ENCODE measurements at regions not wholly inside any gene's neighbourhood (a gene's known extent, or its start where the extent isn't known, plus 50 kb on each side); places are given as distances from the start of the nearest gene placed in this dataset.

DNA sequence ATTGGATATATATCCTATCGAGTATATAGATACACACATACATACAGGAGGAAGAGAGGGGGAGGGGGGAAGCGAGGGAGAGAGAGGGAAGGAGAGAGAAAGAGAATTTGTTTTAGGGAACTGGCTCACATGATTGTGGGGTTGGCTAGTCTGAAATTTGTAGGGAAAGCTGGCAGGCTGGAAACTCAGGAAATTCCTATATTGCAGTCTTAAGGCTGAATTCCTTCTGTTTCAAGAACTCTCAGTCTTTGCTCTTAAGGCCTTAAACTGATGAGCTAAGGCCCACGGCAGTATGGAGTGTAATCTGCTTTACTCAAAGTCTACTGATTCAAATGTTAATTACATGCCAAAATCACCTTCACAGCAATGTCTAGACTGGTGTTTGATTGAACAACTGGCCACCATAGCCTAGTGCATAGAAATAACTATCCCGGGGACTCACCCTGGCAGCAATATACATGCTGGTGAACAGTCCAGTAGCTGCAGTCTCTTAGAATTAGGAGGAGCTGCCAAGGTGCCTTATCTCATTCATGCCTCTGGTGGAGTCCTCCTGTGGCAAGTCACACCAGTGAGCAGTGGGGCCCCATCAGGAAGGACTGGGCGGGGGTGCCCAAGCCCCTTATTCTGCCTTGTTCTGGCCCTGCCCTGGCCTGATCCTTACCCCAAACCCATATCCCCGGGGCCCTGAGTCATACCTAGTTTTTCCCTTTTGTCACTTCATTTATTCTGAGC lies 59.7 kb upstream of the AMPD3 start:
- Histone ChIP-seq H3K4me1 (peaks cover 8% of the 10 kb centered on the region), H3K4me3 (no peak overlapping the region), H3K27ac (peak overlapping the region in 1 of 4 donors; percentile 51), H3K36me3 (replicated peaks in 1 of 2; ENCODE audit: insufficient read depth in 1 of 2, low read depth in 2 of 2) (no peaks in the 10 kb centered on the region), H3K9me3 (no peaks in the 10 kb centered on the region), H3K27me3 (no peaks in the 10 kb centered on the region)
- 62 to 71% methylated on average over 6 of the region's 6 CpGs for WGBS, 2 donors
- no peak for TF ChIP-seq POLR2A (IDR thresholded peaks at IDR 0.05)
- TF ChIP-seq, protein P1, sequence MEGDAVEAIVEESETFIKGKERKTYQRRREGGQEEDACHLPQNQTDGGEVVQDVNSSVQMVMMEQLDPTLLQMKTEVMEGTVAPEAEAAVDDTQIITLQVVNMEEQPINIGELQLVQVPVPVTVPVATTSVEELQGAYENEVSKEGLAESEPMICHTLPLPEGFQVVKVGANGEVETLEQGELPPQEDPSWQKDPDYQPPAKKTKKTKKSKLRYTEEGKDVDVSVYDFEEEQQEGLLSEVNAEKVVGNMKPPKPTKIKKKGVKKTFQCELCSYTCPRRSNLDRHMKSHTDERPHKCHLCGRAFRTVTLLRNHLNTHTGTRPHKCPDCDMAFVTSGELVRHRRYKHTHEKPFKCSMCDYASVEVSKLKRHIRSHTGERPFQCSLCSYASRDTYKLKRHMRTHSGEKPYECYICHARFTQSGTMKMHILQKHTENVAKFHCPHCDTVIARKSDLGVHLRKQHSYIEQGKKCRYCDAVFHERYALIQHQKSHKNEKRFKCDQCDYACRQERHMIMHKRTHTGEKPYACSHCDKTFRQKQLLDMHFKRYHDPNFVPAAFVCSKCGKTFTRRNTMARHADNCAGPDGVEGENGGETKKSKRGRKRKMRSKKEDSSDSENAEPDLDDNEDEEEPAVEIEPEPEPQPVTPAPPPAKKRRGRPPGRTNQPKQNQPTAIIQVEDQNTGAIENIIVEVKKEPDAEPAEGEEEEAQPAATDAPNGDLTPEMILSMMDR (IDR thresholded peaks at IDR 0.05) = no peak
- ATAC-seq (no peak), DNase-seq (no peak)
- intact Hi-C loops (cut with DNase I) = no loop called here

GRCh38 chr11:10396771-10397170 lies 58.3 kb upstream of the AMPD3 start:
- Histone ChIP-seq H3K9me3 (no peaks in the 10 kb centered on the region), H3K4me1 (peaks cover 8% of the 10 kb centered on the region), H3K4me3 (no peak overlapping the region), H3K27ac (no peak overlapping the region), H3K36me3 (replicated peaks in 1 of 2; ENCODE audit: insufficient read depth in 1 of 2, low read depth in 2 of 2) (no peaks in the 10 kb centered on the region), H3K27me3 (no peaks in the 10 kb centered on the region)
- 88 to 89% methylated on average over 4 of the region's 4 CpGs for WGBS, 2 donors
- DNase-seq (no peak), ATAC-seq (no peak)
- intact Hi-C loops (cut with DNase I) = no loop called here
- TF ChIP-seq, protein P1 (IDR thresholded peaks at IDR 0.05) = no peak
- TF ChIP-seq POLR2A (IDR thresholded peaks at IDR 0.05) = no peak

DNA sequence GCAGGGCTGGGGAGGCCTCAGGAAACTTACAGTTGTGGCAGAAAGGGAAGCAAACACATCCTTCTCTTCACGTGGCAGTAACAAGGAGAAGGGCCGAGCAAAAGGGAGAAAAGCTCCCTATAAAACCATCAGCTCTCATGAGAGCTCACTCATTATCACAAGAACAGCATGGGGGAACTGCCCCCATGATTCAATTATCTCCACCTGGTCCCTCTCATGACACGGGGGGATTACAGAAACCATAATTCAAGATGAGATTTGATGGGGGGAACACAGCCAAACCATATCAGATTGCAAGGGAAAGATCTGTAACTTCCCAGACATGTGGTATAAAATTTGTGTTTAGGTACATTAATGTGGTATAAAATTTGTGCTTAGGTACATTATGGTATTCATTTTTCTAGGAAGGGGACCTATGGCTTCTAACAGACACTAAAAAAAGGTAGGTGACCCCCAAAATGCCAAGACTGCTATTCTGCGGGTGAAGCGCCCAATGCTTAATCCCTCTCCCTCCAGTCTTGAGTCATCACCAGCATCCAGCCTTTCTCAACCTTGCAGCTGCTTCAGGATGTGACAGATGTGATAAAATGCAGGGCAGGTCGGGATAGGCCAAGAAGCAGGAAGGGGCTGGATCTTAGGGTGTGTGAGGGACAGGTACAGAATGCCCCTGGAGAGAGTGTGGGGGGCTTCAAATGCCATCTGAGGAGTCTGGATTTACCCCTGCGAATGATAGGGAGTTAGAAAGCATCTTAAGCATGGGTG lies 57.7 kb upstream of the AMPD3 start:
- 49 to 60% methylated on average over 7 of the region's 7 CpGs for WGBS, 2 donors
- intact Hi-C loops (cut with DNase I) = no loop called here

DNA sequence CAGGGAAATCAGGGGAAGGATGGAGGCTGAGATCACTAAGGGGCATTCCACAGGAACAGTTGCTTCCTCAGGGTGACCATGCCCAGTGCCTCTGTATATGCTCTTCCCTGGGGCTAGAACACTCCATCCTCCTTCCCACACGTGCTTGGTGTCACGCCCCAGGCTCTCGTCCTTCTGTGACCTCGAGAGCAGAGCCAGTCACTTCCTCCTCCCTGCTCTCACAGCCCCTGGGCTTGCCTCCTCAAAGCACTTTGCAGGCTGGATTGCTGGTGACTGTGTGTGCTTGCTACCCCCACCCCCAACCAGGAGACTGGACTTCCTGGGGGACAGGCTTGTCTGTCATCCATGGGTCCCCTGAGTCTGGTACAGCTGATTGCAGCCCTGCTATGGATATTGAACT lies 56.5 kb upstream of the AMPD3 start:
- WGBS, 2 donors = 11 to 20% methylated on average over 4 of the region's 4 CpGs
- Histone ChIP-seq H3K4me1 (peaks cover 8% of the 10 kb centered on the region), H3K4me3 (no peak overlapping the region), H3K27ac (no peak overlapping the region), H3K9me3 (no peaks in the 10 kb centered on the region), H3K27me3 (no peaks in the 10 kb centered on the region), H3K36me3 (replicated peaks in 1 of 2; ENCODE audit: insufficient read depth in 1 of 2, low read depth in 2 of 2) (no peaks in the 10 kb centered on the region)
- TF ChIP-seq, protein P1 (IDR thresholded peaks at IDR 0.05) = no peak
- no peak for TF ChIP-seq POLR2A (IDR thresholded peaks at IDR 0.05)
- ATAC-seq = no peak
- peak in 1 of 4 donors; percentile 53 for DNase-seq
- intact Hi-C loops (cut with DNase I) = no loop called here

More for the DNA sequence above, 57.7 kb upstream of the AMPD3 start:
- Histone ChIP-seq H3K36me3 (replicated peaks in 1 of 2; ENCODE audit: insufficient read depth in 1 of 2, low read depth in 2 of 2) (no peaks in the 10 kb centered on the region), H3K9me3 (no peaks in the 10 kb centered on the region), H3K27ac (no peak overlapping the region), H3K4me3 (no peak overlapping the region), H3K27me3 (no peaks in the 10 kb centered on the region), H3K4me1 (peaks cover 8% of the 10 kb centered on the region)
- TF ChIP-seq, protein P1 (IDR thresholded peaks at IDR 0.05) = no peak
- TF ChIP-seq POLR2A (IDR thresholded peaks at IDR 0.05) = no peak
- ATAC-seq (no peak), DNase-seq (no peak)

All from body of pancreas (tissue), 4 donors.